ENCODE measurements at regions not wholly inside any gene's neighbourhood (a gene's known extent, or its start where the extent isn't known, plus 50 kb on each side); places are given as distances from the start of the nearest gene placed in this dataset.

DNA sequence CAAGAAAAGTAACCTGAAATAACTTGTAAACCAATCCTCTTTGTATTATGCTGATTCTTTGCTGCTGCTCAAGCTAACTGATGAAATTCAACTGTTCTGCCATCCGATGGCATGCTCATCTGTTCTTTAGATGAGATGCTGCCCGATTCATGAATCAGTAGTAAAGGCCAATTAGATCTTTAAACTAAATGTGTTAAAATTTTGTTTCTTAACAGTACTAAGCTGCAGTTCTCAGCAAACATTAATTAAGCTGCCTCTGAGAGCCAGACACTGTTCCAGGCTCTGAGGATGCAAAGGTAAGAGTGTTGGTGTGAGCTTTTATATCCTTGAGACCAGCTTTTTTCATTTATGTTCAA is 77.0 kb upstream of the NT5E start:
- Histone ChIP-seq H2BK5ac (ENCODE audit: insufficient read length, low read length) (no peak overlapping the region), H3K27me3 (ENCODE audit: insufficient read depth, low read length) (no peaks in the 10 kb centered on the region), H3K18ac (ENCODE audit: insufficient read length, low read depth, low read length) (no peak overlapping the region), H3T11ph (ENCODE audit: low read length) (no peak overlapping the region), H3K27ac (ENCODE audit: insufficient read length, low read depth, low read length) (no peak overlapping the region), H3K4ac (ENCODE audit: low read depth, low read length) (no peak overlapping the region), H2BK15ac (ENCODE audit: low read depth, low read length) (no peak overlapping the region), H3K79me1 (ENCODE audit: insufficient read depth, low read depth, low read length, poor library complexity, severe bottlenecking) (no peaks in the 10 kb centered on the region), H3K9me3 (ENCODE audit: control insufficient read depth, low read depth, low read length) (no peaks in the 10 kb centered on the region), H3K4me2 (ENCODE audit: insufficient read depth, insufficient read length, low read length) (no peak overlapping the region), H2BK20ac (ENCODE audit: low read depth, low read length, poor library complexity, severe bottlenecking) (no peak overlapping the region), H2AFZ (ENCODE audit: low read length) (no peak overlapping the region), H3K56ac (ENCODE audit: insufficient read length, low read depth, low read length) (no peak overlapping the region), H2BK120ac (ENCODE audit: low read depth, low read length, poor library complexity, severe bottlenecking) (no peak overlapping the region), H4K20me1 (ENCODE audit: control insufficient read depth, insufficient read depth, insufficient read length) (no peaks in the 10 kb centered on the region), H3K9ac (ENCODE audit: extremely low read depth, insufficient read length, low read length) (no peak overlapping the region), H4K5ac (ENCODE audit: insufficient read length, low read depth, low read length) (no peak overlapping the region), H3K23me2 (ENCODE audit: insufficient read length, low read depth, low read length, poor library complexity, severe bottlenecking) (no peaks in the 10 kb centered on the region), H2AK5ac (ENCODE audit: insufficient read length, low read length) (no peak overlapping the region), H3K14ac (ENCODE audit: insufficient read depth, low read length) (no peak overlapping the region), H4K91ac (ENCODE audit: insufficient read length, low read depth, low read length) (no peak overlapping the region), H3K23ac (ENCODE audit: insufficient read length, low read depth, low read length) (no peak overlapping the region), H3K79me2 (ENCODE audit: insufficient read depth, low read length) (no peaks in the 10 kb centered on the region), H3K4me1 (ENCODE audit: insufficient read depth, low read length) (no peaks in the 10 kb centered on the region), H4K8ac (replicated peaks; ENCODE audit: insufficient read length, low read depth, low read length) (no peak overlapping the region), H2BK12ac (ENCODE audit: insufficient read length, low read depth, low read length) (no peak overlapping the region)
- Mint-ChIP-seq H3K27me3 (ENCODE audit: low read depth) (no peaks in the 10 kb centered on the region; the same call in 1 of the 2 replicates), H3K27ac (no peak overlapping the region), H3K9me3 (peaks cover 0 to 13% of the 10 kb centered on the region in 2 experiments; a peak in 4 of 5 replicates), H3K36me3 (ENCODE audit: insufficient read depth in 1 of 3, low read depth in 3 of 3) (no peaks in the 10 kb centered on the region; a peak in 1 of 7 replicates), H3K4me1 (no peaks in the 10 kb centered on the region), H3K4me3 (no peak overlapping the region)
- DNase-seq, result no peak
- WGBS (ENCODE audit: extremely low coverage, insufficient read length, low lambda C conversion rate), result no CpG with 5 or more reads among the region's 2 CpGs
- TF ChIP-seq, protein P1, sequence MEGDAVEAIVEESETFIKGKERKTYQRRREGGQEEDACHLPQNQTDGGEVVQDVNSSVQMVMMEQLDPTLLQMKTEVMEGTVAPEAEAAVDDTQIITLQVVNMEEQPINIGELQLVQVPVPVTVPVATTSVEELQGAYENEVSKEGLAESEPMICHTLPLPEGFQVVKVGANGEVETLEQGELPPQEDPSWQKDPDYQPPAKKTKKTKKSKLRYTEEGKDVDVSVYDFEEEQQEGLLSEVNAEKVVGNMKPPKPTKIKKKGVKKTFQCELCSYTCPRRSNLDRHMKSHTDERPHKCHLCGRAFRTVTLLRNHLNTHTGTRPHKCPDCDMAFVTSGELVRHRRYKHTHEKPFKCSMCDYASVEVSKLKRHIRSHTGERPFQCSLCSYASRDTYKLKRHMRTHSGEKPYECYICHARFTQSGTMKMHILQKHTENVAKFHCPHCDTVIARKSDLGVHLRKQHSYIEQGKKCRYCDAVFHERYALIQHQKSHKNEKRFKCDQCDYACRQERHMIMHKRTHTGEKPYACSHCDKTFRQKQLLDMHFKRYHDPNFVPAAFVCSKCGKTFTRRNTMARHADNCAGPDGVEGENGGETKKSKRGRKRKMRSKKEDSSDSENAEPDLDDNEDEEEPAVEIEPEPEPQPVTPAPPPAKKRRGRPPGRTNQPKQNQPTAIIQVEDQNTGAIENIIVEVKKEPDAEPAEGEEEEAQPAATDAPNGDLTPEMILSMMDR (conservative IDR thresholded peaks at IDR 0.05), result no peak

Data from H9 (cell line).